Ishikawa (cell line): ENCODE measurements at regions not wholly inside any gene's neighbourhood (a gene's known extent, or its start where the extent isn't known, plus 50 kb on each side); places are given as distances from the start of the nearest gene placed in this dataset.

ENCODE experiments used
- CEBPB ChIP-seq: IDR thresholded peaks from 2 replicates; pipeline ENCODE4 v1.6.1; 2012
- EGR1 ChIP-seq: IDR thresholded peaks from 2 replicates; pipeline ENCODE4 v1.6.1; 2012
- RAD21 ChIP-seq: IDR thresholded peaks from 2 replicates; pipeline ENCODE4 v1.6.1; 2012; ENCODE audit warnings: low read depth
- TF ChIP-seq, protein P1 (sequence below): IDR thresholded peaks from 2 replicates; pipeline ENCODE4 v1.6.1; 2012; ENCODE audit warnings: low read depth, mild to moderate bottlenecking

DNA sequence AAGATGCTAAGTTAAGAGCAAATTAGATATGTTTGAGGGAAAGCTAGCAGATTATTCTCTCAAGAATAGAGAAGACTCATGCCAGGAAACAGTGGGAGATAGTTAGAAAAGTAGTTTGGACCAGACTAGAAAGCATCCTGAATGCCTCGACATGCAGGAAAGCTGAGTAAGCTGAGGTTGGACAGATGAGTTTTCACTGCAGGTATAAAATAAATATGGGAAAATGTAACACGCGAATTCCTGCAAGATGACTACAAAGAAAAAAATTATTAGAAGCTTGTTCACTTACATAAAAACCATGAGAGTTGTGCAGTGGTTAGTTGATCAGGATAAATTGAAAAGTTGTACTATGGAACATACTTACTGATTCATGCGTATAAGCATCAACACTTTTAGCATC lies 484.2 kb upstream of the MANEA start:
- no peak for TF ChIP-seq CEBPB
- no peak for TF ChIP-seq RAD21
- TF ChIP-seq EGR1 = no peak
- TF ChIP-seq, protein P1, sequence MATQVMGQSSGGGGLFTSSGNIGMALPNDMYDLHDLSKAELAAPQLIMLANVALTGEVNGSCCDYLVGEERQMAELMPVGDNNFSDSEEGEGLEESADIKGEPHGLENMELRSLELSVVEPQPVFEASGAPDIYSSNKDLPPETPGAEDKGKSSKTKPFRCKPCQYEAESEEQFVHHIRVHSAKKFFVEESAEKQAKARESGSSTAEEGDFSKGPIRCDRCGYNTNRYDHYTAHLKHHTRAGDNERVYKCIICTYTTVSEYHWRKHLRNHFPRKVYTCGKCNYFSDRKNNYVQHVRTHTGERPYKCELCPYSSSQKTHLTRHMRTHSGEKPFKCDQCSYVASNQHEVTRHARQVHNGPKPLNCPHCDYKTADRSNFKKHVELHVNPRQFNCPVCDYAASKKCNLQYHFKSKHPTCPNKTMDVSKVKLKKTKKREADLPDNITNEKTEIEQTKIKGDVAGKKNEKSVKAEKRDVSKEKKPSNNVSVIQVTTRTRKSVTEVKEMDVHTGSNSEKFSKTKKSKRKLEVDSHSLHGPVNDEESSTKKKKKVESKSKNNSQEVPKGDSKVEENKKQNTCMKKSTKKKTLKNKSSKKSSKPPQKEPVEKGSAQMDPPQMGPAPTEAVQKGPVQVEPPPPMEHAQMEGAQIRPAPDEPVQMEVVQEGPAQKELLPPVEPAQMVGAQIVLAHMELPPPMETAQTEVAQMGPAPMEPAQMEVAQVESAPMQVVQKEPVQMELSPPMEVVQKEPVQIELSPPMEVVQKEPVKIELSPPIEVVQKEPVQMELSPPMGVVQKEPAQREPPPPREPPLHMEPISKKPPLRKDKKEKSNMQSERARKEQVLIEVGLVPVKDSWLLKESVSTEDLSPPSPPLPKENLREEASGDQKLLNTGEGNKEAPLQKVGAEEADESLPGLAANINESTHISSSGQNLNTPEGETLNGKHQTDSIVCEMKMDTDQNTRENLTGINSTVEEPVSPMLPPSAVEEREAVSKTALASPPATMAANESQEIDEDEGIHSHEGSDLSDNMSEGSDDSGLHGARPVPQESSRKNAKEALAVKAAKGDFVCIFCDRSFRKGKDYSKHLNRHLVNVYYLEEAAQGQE = no peak
